SJCRH30 (cell line): ENCODE measurements at regions not wholly inside any gene's neighbourhood (a gene's known extent, or its start where the extent isn't known, plus 50 kb on each side); places are given as distances from the start of the nearest gene placed in this dataset.
A peak's percentile ranks its signal among the peaks of the same experiment; 100 is the strongest.

Experiments used
- DNase-seq, 2 experiments: peaks; one replicate each; pipeline ENCODE4 v3.0.0-alpha.2; 2015 to 2020
- H3K27ac ChIP-seq: fragments of 250-450 bp; sonication (Bioruptor Pico); 2 replicates; pipeline ENCODE4 v1.5.1; 2020; ENCODE audit warnings: mild to moderate bottlenecking, moderate library complexity
- H3K27me3 ChIP-seq: fragments of 250-450 bp; sonication (Bioruptor Pico); 2 replicates; pipeline ENCODE4 v1.5.1; 2020; ENCODE audit warnings: mild to moderate bottlenecking, moderate library complexity
- H3K36me3 ChIP-seq: fragments of 250-450 bp; sonication (Bioruptor Pico); 2 replicates; pipeline ENCODE4 v1.5.1; 2020; ENCODE audit warnings: mild to moderate bottlenecking, moderate library complexity
- H3K4me1 ChIP-seq: fragments of 250-450 bp; sonication (Bioruptor Pico); 2 replicates; pipeline ENCODE4 v1.5.1; 2020; ENCODE audit warnings: mild to moderate bottlenecking, moderate library complexity
- H3K4me3 ChIP-seq: fragments of 250-450 bp; sonication (Bioruptor Pico); 2 replicates; pipeline ENCODE4 v1.5.1; 2020; ENCODE audit warnings: mild to moderate bottlenecking, moderate library complexity
- H3K9me3 ChIP-seq: fragments of 250-450 bp; sonication (Bioruptor Pico); replicated peaks from 2 replicates; pipeline ENCODE4 v1.5.1; 2020; ENCODE audit warnings: mild to moderate bottlenecking, moderate library complexity

GRCh38 chr2:37873229-37873628, 51.9 kb upstream of the RMDN2 start:
- Histone ChIP-seq H3K4me1 (peaks cover 28% of the 10 kb centered on the region), H3K4me3 (no peak overlapping the region), H3K36me3 (no peaks in the 10 kb centered on the region), H3K27me3 (no peaks in the 10 kb centered on the region), H3K9me3 (no peaks in the 10 kb centered on the region), H3K27ac (no peak overlapping the region)
- no peak for DNase-seq

- Histone ChIP-seq H3K27ac (no peak overlapping the region), H3K36me3 (no peaks in the 10 kb centered on the region), H3K4me3 (no peak overlapping the region), H3K27me3 (no peaks in the 10 kb centered on the region), H3K9me3 (no peaks in the 10 kb centered on the region), H3K4me1 (peaks cover 28% of the 10 kb centered on the region)
- DNase-seq = peak in 1 of 2 experiments; percentile 45
These were observed 51.2 kb upstream of the RMDN2 start for GRCh38 chr2:37873749-37874330.

GRCh38 chr2:37874470-37874869, 50.6 kb upstream of the RMDN2 start:
- no peak overlapping the region for H3K4me3 ChIP-seq
- H3K4me1 ChIP-seq = peaks cover 28% of the 10 kb centered on the region
- no peaks in the 10 kb centered on the region for H3K27me3 ChIP-seq
- no peak for DNase-seq
- H3K9me3 ChIP-seq = no peaks in the 10 kb centered on the region
- no peak overlapping the region for H3K27ac ChIP-seq
- no peaks in the 10 kb centered on the region for H3K36me3 ChIP-seq
